Upper lobe of left lung (tissue), 4 donors: ENCODE measurements at regions not wholly inside any gene's neighbourhood (a gene's known extent, or its start where the extent isn't known, plus 50 kb on each side); places are given as distances from the start of the nearest gene placed in this dataset.

Source experiments
- CTCF ChIP-seq, 6 experiments: fragments of 450-650 bp in 4 of 6; fragments of 200-600 bp in 2 of 6; sonication (generic) in 2 of 6; IDR thresholded peaks; one replicate each; pipeline ENCODE4 v1.5.1; 2016 to 2019; ENCODE audit warnings: antibody characterized with exemption in 6 of 6
- EP300 ChIP-seq, 4 donors: sonication (generic); formaldehyde crosslinking; IDR thresholded peaks; one replicate each; pipeline ENCODE4 v1.5.1; 2017; ENCODE audit warnings: antibody characterized with exemption in 4 of 4, control low read depth in 2 of 4

- TF ChIP-seq CTCF (IDR thresholded peaks at IDR 0.05) (no peak), EP300 (IDR thresholded peaks at IDR 0.05) (no peak)
Observed at GRCh38 chr2:220373878-220374277, 746.4 kb downstream of the SLC4A3 start.
